Daoy (cell line): ENCODE measurements at regions not wholly inside any gene's neighbourhood (a gene's known extent, or its start where the extent isn't known, plus 50 kb on each side); places are given as distances from the start of the nearest gene placed in this dataset.

Experiments
- DNase-seq: peaks from one replicate; pipeline ENCODE4 v3.0.0-alpha.2; 2015; ENCODE audit warnings: low read depth

DNA sequence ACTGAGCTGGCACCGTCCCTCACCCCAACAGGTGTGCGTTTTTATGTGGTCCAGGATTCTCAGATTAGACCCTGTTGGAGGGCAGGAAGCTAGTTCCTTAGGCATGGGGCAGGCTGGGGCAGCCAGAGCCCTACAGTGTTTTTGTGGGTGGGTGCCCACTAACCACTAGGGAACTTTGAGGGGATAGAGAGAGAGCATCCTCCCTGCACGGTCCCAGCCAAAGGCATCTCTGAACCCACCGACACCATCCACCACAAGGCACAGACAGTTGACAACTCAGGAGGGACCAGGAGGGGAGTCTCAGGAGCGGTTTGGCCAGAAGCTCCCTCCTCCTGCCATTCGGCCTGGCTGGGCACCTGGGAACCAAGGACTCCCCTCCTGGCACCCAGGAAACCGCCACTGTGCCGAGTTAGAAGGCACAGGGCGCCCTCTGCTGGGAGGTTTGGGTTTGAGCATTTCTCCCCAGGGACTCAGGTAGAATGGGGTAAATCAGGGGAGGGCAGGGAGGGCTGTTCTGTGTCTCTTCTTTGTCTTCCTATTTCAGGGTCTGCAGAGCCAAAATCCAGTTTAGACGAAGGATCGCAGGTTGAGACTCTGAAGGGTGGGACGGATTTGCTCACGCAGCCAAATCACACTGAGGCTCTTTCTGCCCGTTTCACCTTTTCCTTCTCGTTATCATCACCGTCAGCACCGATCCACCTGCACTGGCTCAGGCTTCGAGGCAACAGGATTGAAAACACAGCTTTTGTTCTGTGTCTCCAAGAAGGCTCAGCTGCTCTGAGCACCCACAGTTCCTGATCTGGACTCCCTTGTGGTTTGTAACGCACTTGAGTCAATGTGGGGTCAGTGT, 84.8 kb upstream of the COL13A1 start:
- peak; percentile 57 for DNase-seq

GRCh38 chr10:69718951-69719350, 82.8 kb upstream of the COL13A1 start:
- no peak for DNase-seq

DNA sequence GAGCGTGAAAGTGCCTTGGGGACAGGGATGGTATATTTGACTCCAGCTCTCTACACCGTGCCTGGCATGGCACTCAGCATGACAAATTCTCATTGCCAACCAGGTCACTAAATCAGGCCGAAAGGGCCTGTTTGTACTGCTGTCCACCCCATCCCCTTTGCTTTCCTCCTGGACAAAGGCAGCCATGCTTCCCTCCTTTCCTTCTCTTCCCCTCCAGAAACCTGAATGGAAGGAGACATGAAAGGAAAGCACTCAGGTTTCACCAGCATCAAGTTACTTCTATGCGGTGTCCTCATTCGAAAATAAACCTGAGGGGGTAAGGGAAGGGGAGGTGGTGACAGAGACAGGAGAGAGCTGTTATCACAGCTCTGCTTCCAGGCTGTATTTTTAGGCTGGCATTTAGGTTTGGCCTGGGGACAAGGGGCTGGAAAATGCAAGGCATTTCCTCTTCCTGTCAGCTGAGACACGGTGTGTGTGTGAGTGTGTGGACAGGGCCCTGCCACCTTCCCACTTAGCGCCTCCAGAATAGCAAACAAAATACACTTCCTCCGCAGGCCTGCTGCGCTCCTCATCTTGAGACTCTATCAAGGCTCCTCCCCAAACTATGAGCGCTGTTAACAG, 79.9 kb upstream of the COL13A1 start:
- DNase-seq: peak; percentile 31

DNA sequence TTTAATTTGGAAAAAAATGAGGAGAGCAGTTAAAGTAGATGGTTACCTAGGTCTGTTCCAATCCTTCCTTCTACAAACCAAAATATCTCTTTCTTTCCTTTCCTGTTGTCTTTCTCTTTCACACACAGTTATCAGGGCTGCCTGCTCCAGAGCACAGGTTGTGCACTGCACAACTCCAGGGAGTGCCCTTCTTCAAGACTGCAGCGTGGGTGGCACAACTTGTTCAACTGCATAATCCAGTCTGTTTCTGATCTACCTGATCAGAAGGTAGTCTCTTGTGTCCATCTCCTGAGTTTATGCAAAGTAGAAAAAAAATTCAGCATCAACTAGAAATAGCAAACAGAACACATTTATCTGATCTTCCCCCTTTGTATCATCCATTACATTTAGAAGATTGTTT, 78.1 kb upstream of the COL13A1 start:
- DNase-seq: no peak

GRCh38 chr10:69726850-69727249, 74.9 kb upstream of the COL13A1 start:
- no peak for DNase-seq

GRCh38 chr10:69728335-69728870, 73.3 kb upstream of the COL13A1 start:
- peak; percentile 79 for DNase-seq

DNA sequence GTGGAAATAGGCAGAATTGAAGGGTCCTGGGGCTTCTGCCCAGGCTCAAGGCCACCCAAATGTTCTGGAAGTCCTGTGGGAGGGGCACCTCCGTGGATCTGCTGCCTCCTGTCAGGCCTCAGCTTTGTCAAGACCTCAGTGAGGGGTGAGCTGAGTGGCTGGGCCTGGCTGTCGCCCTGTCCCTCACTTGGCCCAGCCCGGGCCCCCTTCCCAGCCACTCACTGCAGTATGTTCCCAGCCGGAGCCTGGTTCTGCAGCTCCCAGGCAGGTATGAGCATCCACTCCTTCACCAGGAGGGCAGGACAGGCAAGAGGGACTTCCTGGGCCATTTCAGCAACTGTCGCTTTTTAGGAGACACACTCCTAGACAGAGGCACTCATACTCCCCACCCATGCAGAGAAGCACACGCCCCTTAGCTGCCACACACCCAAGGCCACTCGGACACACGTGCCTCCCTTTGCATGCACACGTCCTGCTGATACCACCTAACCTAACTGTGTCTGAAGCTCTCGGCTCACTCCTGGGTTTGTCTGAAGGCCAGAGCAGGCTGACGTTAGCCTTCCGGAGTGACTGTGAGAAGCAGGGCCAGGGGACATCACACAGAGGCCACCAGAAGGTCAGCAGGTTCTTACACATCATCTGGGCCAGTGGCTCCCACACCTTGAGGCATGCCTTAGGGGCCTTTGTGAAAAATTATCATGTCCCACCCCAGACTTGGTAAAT, 72.2 kb upstream of the COL13A1 start:
- no peak for DNase-seq

- no peak for DNase-seq
These were observed 71.2 kb upstream of the COL13A1 start for GRCh38 chr10:69730251-69731156.

- peak; percentile 57 for DNase-seq
These were observed 70.5 kb upstream of the COL13A1 start for GRCh38 chr10:69731184-69731583.

- DNase-seq: no peak
These were observed 70.0 kb upstream of the COL13A1 start for GRCh38 chr10:69731698-69732097.

GRCh38 chr10:69732147-69732825, 69.4 kb upstream of the COL13A1 start:
- DNase-seq: no peak

DNA sequence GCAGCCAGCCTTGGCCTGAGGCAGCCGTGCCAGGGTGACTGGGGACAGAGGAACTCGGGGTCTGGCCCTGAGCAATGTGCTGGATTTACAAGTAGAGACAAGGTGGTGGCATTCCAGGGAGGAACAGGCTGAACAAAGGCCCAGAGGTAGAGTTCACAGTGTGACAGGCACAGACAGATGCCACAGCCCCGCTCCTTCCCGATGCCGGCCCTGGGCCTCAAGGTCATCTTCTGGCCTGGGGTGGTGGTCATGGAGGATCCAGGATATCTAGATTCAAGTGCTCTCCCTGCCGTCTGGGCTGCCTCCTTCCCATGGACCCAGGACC, 68.9 kb upstream of the COL13A1 start:
- no peak for DNase-seq

- DNase-seq: peak; percentile 64
These were observed 67.9 kb upstream of the COL13A1 start for GRCh38 chr10:69733791-69734261.

GRCh38 chr10:69734416-69734796, 67.3 kb upstream of the COL13A1 start:
- DNase-seq: no peak

DNA sequence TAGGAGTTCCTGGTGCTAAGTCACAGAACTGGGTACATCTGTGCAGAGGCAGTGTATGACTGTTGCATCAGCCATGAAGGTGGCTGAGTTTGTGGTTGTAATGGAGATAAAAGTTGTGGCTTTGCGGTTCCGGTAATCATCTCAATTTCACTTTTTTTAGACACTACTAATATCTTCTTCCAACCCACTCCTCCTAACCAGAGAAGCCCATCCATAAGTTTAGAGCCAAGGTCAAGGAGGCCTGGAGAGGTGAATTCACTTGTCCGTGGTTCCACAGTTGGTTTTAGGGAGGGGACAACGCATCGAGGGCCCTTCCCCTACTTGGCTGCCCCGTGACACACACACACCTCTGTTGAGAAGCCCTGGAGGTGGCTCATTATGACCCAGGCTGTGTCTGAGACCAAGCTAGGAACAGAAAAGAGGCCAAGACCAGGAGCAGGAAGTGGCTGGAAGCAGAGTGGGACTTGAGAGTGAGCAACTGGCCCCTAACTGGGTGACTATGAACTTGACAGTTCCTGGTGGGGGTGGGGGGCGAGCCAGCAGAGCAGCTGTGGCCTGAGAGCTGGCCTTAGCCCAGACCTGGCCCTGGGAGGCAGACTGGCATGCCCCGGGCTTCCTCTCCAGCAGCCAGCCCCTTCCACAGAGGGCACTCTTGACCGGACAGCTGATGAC, 66.8 kb upstream of the COL13A1 start:
- DNase-seq: peak; percentile 64

GRCh38 chr10:69736886-69737641, 64.6 kb upstream of the COL13A1 start:
- DNase-seq: no peak

DNA sequence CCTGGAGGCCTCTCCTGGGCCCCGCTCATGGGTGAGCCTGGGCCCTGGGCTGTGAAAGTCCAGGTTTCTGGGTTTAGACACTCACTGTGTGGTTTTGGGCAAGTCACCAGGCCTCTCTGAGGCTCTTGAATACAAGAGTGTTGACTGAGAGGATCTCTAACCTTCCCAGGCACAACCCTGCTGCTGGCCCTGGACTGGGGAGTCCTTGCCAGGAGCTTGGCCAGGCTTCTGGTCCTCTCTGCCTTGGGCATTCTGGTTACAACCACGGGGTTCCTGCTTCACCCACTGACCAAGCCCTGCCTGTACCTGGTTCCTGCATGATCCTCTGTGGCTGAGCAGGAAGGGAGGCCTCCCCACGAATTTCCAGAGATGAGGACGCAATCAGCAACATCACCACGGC, 63.6 kb upstream of the COL13A1 start:
- DNase-seq: no peak

- DNase-seq: no peak
These were observed 62.8 kb upstream of the COL13A1 start for GRCh38 chr10:69738858-69739435.

GRCh38 chr10:69739634-69740033, 62.1 kb upstream of the COL13A1 start:
- no peak for DNase-seq
